Thymus (tissue), 11 donors: ENCODE measurements at regions not wholly inside any gene's neighbourhood (a gene's known extent, or its start where the extent isn't known, plus 50 kb on each side); places are given as distances from the start of the nearest gene placed in this dataset.
"Not testable (repeated sequence)": the region's sequence is repeated elsewhere in the genome, so short reads cannot be mapped to it uniquely, and the experiment has no call there.

ENCODE experiments used
- DNase-seq, 9 donors: peaks; one replicate each; pipeline ENCODE4 v3.0.0-alpha.2; 2013; ENCODE audit warnings: low spot score in 9 of 9, low read depth in 6 of 9, missing footprints in 1 of 9
- H3K27ac ChIP-seq, 2 donors: one replicate each; pipeline ENCODE4 v1.5.1; 2013; ENCODE audit warnings: control low read depth in 1 of 2, low read depth in 1 of 2, low read length in 1 of 2, mild to moderate bottlenecking in 1 of 2, moderate library complexity in 1 of 2
- H3K27me3 ChIP-seq, 2 donors: one replicate each; pipeline ENCODE4 v1.5.1; 2013; ENCODE audit warnings: low read length in 1 of 2; ENCODE audit not compliant: control insufficient read depth in 2 of 2, insufficient read depth in 1 of 2
- H3K36me3 ChIP-seq, 2 donors: one replicate each; pipeline ENCODE4 v1.5.1; 2013; ENCODE audit warnings: low read length in 1 of 2, mild to moderate bottlenecking in 1 of 2, moderate library complexity in 1 of 2; ENCODE audit not compliant: control insufficient read depth in 2 of 2, insufficient read depth in 2 of 2
- H3K4me1 ChIP-seq, 2 donors: one replicate each; pipeline ENCODE4 v1.5.1; 2013; ENCODE audit warnings: low read length in 2 of 2; ENCODE audit not compliant: control insufficient read depth in 2 of 2, insufficient read depth in 2 of 2
- H3K4me3 ChIP-seq, 2 donors: one replicate each; pipeline ENCODE4 v1.5.1; 2013; ENCODE audit warnings: low read length in 2 of 2, control low read depth in 1 of 2, mild to moderate bottlenecking in 1 of 2
- H3K9me3 ChIP-seq, 2 donors: one replicate each; pipeline ENCODE4 v1.5.1; 2013; ENCODE audit warnings: low read length in 1 of 2, mild to moderate bottlenecking in 1 of 2; ENCODE audit not compliant: control insufficient read depth in 2 of 2, insufficient read depth in 1 of 2
- WGBS: extraction: QIAGEN DNeasy Blood & Tissue Kit; methylation state at CpG from one replicate; pipeline ENCODE4 v1.1.7; 2013; 5-methylcytosine and 5-hydroxymethylcytosine counted together
- donor health status: healthy.

DNA sequence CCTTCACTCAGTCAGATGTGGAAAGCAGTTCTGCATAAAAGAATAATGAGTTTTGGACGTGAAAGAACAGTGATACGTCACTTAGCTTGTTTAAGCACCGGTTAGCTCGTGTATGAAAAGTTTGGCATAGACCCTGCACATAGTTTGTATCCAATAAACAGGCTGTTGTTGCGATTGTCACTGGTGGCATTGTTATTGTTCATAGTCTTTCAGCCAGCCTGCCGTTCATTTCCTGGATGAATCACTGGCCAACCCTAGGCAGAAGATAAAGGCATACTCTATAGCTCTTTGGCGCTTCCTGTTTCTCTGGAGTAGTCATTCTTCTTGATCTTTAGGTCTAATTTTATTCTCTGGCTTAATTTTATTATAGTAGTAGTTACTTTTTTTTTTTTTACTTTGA lies 57.8 kb upstream of the ANKRD30A start:
- no peak for DNase-seq
- 93% methylated on average over 7 of the region's 7 CpGs for WGBS
- Histone ChIP-seq H3K36me3 (no peaks in the 10 kb centered on the region), H3K9me3 (no peaks in the 10 kb centered on the region), H3K4me1 (no peaks in the 10 kb centered on the region), H3K27ac (no peak overlapping the region), H3K4me3 (no peak overlapping the region), H3K27me3 (no peaks in the 10 kb centered on the region)

DNA sequence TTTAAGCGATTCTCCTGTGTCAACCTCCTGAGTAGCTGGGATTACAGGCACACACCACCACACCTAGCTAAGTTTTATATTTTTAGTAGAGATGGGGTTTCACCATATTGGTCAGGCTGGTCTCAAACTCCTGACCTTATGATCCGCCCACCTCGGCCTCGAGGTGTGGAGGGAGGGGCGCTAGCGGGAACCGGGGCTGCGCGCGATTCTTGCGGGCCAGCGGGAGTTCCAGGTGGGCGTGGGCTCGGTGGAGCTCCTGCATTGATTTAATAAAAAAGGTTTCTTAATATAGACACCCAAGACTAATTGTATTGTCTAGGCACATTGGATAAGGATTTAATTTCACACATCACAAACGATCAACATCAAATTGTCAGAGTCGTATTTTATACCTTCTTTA lies 63.1 kb upstream of the ANKRD30A start:
- H3K4me1 ChIP-seq, H3K36me3 ChIP-seq, H3K4me3 ChIP-seq, DNase-seq, H3K27ac ChIP-seq, H3K27me3 ChIP-seq, H3K9me3 ChIP-seq: not testable (repeated sequence)
- WGBS = 96% methylated on average over 16 of the region's 16 CpGs

DNA sequence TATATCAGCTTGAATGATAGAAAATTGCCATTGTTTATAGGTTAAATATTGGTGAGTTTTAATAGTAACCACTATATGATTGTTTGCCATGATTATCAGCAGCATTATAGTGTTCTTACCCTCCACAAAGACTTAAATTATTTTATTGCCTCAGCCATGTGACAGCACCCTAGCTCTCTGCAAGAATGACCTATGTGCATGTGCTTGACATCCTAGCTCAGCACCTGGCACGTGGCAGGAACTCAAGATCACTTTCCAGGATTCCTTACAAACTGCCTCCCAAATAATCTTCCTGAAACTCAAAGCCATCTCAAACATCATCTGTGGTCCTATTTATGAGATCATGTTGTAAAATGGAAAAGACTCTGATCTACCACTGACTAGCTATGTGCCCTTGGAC lies 68.1 kb upstream of the ANKRD30A start:
- Histone ChIP-seq H3K36me3 (no peaks in the 10 kb centered on the region), H3K27ac (no peak overlapping the region), H3K27me3 (no peaks in the 10 kb centered on the region), H3K9me3 (peaks cover 0 to 2% of the 10 kb centered on the region in 2 donors), H3K4me1 (no peaks in the 10 kb centered on the region), H3K4me3 (no peak overlapping the region)
- 33% methylated on average over 1 of the region's 1 CpG for WGBS
- DNase-seq = no peak

DNA sequence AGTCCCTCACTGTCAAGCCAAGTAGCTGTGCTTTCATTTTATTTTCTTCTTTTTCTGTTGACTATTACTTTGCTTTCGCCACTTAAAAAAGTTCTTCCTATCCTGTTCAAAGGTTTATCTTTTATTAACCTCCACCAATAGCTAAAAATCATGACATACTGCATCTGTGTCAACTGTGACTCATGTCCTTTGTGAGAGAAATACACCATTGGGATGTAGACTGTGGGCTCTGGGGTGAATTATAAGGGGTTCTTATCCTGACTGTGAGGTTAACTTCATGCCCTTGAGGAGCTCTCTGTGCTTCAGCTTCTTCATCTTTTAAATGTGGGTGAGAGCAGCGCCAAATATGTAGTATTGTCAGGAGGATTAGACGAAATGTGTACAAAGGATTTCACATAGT lies 71.9 kb upstream of the ANKRD30A start:
- Histone ChIP-seq H3K9me3 (peaks cover 4 to 12% of the 10 kb centered on the region in 2 donors), H3K4me3 (no peak overlapping the region), H3K4me1 (no peaks in the 10 kb centered on the region), H3K36me3 (no peaks in the 10 kb centered on the region), H3K27ac (no peak overlapping the region), H3K27me3 (no peaks in the 10 kb centered on the region)
- 84% methylated on average over 3 of the region's 3 CpGs for WGBS
- DNase-seq = no peak

DNA sequence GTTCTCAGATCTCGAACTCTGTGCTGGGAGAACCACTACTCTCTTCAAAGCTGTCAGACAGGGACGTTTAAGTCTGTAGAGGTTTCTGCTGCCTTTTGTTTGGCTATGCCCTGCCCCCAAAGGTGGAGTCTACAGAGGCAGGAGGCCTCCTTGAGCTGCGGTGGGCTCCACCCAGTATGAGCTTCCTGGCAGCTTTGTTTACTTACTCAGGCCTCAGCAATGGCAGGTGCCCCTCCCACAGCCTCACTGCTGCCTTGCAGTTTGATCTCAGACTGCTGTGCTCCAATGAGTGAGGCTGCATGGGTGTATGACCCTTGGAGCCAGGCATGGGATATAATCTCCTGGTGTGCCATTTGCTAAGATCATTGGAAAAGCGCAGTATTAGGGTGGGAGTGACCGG lies 75.4 kb upstream of the ANKRD30A start:
- DNase-seq, H3K36me3 ChIP-seq, H3K27ac ChIP-seq, H3K4me3 ChIP-seq, H3K27me3 ChIP-seq, H3K4me1 ChIP-seq: not testable (repeated sequence)
- WGBS = 88% methylated on average over 5 of the region's 5 CpGs
- peaks cover 4 to 12% of the 10 kb centered on the region in 2 donors for H3K9me3 ChIP-seq

DNA sequence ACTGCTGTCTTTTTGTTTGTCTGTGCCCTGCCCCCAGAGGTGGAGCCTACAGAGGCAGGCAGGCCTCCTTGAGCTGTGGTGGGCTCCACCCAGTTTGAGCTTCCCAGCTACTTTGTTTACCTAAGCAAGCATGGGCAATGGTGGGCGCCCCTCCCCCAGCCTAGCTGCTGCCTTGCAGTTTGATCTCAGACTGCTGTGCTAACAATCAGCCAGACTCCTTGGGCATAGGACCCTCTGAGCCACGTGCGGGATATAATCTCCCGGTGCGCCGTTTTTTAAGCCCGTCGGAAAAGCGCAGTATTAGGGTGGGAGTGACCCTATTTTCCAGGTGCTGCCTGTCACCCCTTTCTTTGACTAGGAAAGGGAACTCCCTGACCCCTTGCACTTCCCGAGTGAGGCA lies 81.1 kb upstream of the ANKRD30A start:
- not testable (repeated sequence) for H3K4me3 ChIP-seq

DNA sequence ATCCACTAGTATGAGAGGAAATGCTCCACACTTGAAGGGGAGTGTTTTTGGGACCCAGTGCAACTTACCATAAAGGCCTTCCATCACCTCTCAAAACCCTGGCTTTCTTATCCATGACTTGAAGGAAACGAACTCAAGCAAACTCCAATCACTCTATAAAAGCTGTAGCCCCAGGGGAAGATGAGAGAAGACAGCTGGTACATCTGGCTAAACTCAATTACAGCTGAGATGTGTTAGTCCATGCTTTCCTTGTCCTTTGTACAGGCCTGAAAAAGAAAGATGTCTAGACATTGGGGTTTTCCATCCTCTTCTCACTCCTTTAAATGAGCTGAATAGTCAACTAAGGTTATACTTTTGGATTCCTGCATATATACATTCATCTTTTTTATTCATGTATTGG lies 89.5 kb upstream of the ANKRD30A start:
- DNase-seq = no peak
- no peaks in the 10 kb centered on the region for H3K4me1 ChIP-seq
- no peaks in the 10 kb centered on the region for H3K36me3 ChIP-seq
- H3K27me3 ChIP-seq = no peaks in the 10 kb centered on the region
- H3K9me3 ChIP-seq = peaks cover 0 to 4% of the 10 kb centered on the region in 2 donors
- no peak overlapping the region for H3K27ac ChIP-seq
- H3K4me3 ChIP-seq = no peak overlapping the region
- 39% methylated on average over 1 of the region's 1 CpG for WGBS

More for the DNA sequence above, 81.1 kb upstream of the ANKRD30A start:
- not testable (repeated sequence) for H3K27ac ChIP-seq, H3K27me3 ChIP-seq, H3K36me3 ChIP-seq, H3K4me1 ChIP-seq, DNase-seq, H3K9me3 ChIP-seq
- 92% methylated on average over 10 of the region's 10 CpGs for WGBS

DNA sequence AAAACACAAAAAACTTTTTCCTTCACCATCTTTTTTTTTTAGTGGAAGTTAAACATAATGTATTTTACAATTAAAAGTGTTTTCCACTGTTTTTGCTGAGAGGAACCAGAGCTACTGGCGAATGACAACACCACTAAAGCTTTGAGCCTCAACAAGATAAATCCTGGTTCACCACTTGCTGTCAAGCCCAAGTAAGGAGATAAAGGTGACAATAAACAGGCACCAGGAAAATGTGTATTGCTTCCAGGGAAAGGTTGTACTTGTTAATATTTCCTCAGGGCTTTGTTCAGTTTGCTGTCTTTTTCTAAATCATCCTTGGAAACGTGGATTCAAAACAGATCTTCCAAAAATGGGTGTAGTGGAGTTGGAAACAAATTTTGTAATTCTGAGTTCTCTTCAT lies 109.9 kb upstream of the ANKRD30A start:
- H3K4me3 ChIP-seq = no peak overlapping the region
- peaks cover 0 to 6% of the 10 kb centered on the region in 2 donors for H3K9me3 ChIP-seq
- WGBS = 54% methylated on average over 2 of the region's 2 CpGs
- H3K4me1 ChIP-seq = no peaks in the 10 kb centered on the region
- DNase-seq = no peak
- H3K27ac ChIP-seq = no peak overlapping the region
- H3K36me3 ChIP-seq = no peaks in the 10 kb centered on the region
- no peaks in the 10 kb centered on the region for H3K27me3 ChIP-seq

DNA sequence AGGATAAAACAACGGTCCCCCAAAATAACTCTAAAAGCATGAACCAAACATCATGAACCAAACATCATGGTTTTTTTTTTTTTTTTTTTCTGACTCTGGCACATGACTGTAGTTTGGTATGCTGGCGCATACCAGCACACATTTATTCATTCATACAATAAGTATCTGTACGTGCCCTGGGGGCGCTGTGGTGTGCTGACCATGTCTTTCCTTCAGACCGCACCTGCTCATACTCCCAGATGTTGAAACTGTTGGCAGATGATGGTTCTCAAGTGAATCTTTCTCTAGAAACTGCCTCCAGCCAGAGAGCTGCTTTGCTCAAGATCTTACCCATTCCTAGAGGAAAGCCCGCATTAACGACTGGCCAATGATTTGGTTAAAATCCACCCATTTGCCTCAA lies 114.7 kb upstream of the ANKRD30A start:
- Histone ChIP-seq H3K27me3 (no peaks in the 10 kb centered on the region), H3K36me3 (no peaks in the 10 kb centered on the region), H3K4me1 (no peaks in the 10 kb centered on the region), H3K27ac (no peak overlapping the region), H3K4me3 (no peak overlapping the region), H3K9me3 (no peaks in the 10 kb centered on the region)
- WGBS = 80% methylated on average over 7 of the region's 7 CpGs
- DNase-seq = no peak

DNA sequence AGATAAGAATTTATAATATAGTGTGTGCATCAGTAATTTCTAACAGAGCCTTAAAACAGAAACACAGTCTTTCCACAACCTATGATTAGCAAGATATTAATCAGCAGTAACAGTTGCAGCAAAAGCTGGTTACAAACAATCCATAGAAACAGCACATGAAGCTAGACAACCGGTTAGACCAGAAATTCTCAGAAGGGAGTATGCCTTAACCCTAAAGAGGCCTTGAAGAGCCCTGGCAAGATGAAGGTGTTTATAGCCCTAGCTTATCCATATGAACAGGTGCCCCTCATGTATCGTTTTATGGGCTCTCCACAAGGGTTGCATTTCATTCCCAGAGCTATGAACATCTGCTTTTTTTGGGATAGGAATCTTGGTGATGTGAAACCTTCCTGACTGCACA lies 117.1 kb upstream of the ANKRD30A start:
- not testable (repeated sequence) for H3K4me3 ChIP-seq, H3K27ac ChIP-seq, H3K36me3 ChIP-seq, DNase-seq, H3K9me3 ChIP-seq, H3K27me3 ChIP-seq, H3K4me1 ChIP-seq
- WGBS = 79% methylated on average over 2 of the region's 2 CpGs
